ENCODE measurements at regions not wholly inside any gene's neighbourhood (a gene's known extent, or its start where the extent isn't known, plus 50 kb on each side); places are given as distances from the start of the nearest gene placed in this dataset.

GRCh38 chr2:196404276-196404675 is 232.9 kb upstream of the STK17B start:
- Histone ChIP-seq H3K27ac (ENCODE audit: low read depth, low read length) (no peak overlapping the region), H3K9me3 (ENCODE audit: control insufficient read depth in 1 of 2, low read length in 2 of 2) (no peaks in the 10 kb centered on the region), H3K36me3 (ENCODE audit: control insufficient read depth in 1 of 2, insufficient read depth in 2 of 2, low read length in 2 of 2) (no peaks in the 10 kb centered on the region), H3K9ac (ENCODE audit: low read depth in 1 of 2, low read length in 2 of 2) (no peak overlapping the region), H3K4me1 (ENCODE audit: control insufficient read depth in 1 of 2, insufficient read depth in 2 of 2, low read length in 2 of 2) (no peaks in the 10 kb centered on the region), H3K27me3 (ENCODE audit: control insufficient read depth in 1 of 2, insufficient read depth in 2 of 2, low read length in 2 of 2) (no peaks in the 10 kb centered on the region), H3K4me3 (ENCODE audit: low read depth in 1 of 2, low read length in 2 of 2) (no peak overlapping the region)

DNA sequence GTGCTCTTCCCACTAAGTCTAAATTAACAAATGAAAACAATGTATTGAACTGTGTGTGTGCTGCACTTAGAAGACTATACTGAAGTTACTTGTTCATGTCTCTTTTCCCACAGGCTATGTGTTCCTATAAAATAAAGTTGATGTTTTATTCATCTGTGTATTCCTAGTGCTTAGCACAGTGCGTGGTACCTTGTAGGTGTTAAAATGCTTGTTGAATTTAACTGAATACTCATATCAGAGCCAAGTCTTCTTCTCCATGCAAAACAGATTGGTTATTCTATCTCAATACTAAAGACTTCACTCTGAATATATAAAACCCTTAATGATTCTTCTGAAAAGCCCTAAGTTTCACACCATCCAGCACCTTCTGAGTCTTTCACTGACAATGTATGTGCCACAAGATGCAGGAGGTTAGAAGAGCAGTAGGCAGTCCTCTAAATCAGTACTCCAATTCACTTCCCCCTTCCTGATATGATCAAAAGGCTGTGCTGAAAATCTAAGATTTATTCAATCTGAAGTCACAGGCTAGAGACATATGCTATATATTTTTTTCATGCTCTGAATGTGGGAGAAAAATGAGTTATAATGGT is 231.7 kb upstream of the CCDC150 start:
- H3K4me3 ChIP-seq (ENCODE audit: low read depth in 1 of 2, low read length in 2 of 2) = no peak overlapping the region
- no peaks in the 10 kb centered on the region for H3K4me1 ChIP-seq (ENCODE audit: control insufficient read depth in 1 of 2, insufficient read depth in 2 of 2, low read length in 2 of 2)
- H3K9ac ChIP-seq (ENCODE audit: low read depth in 1 of 2, low read length in 2 of 2) = no peak overlapping the region
- H3K27ac ChIP-seq (ENCODE audit: low read depth, low read length) = no peak overlapping the region
- no peaks in the 10 kb centered on the region for H3K27me3 ChIP-seq (ENCODE audit: control insufficient read depth in 1 of 2, insufficient read depth in 2 of 2, low read length in 2 of 2)
- H3K9me3 ChIP-seq (ENCODE audit: control insufficient read depth in 1 of 2, low read length in 2 of 2) = no peaks in the 10 kb centered on the region
- H3K36me3 ChIP-seq (ENCODE audit: control insufficient read depth in 1 of 2, insufficient read depth in 2 of 2, low read length in 2 of 2) = no peaks in the 10 kb centered on the region

DNA sequence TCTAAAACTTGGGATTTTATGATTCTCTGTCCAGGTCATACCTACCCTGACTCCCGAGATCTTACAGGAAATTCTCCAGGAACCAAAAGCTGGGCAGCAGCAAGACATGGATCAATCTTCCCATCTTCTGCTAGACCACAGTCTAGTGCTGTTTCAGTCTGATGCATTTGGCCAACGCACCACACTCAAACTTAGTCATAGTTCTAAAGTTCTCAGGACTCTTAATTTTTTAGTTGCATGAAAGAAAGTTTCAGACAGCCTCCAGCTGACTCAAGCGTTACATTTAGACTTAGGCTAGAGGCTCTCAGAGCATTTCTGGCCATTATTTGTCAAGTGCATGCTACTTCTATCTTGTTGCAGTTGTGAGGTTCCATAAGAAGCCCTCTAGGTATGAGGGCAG is 230.1 kb upstream of the CCDC150 start:
- Histone ChIP-seq H3K36me3 (ENCODE audit: control insufficient read depth in 1 of 2, insufficient read depth in 2 of 2, low read length in 2 of 2) (no peaks in the 10 kb centered on the region), H3K4me1 (ENCODE audit: control insufficient read depth in 1 of 2, insufficient read depth in 2 of 2, low read length in 2 of 2) (no peaks in the 10 kb centered on the region), H3K27me3 (ENCODE audit: control insufficient read depth in 1 of 2, insufficient read depth in 2 of 2, low read length in 2 of 2) (no peaks in the 10 kb centered on the region), H3K9me3 (ENCODE audit: control insufficient read depth in 1 of 2, low read length in 2 of 2) (no peaks in the 10 kb centered on the region), H3K9ac (ENCODE audit: low read depth in 1 of 2, low read length in 2 of 2) (no peak overlapping the region), H3K27ac (ENCODE audit: low read depth, low read length) (no peak overlapping the region), H3K4me3 (ENCODE audit: low read depth in 1 of 2, low read length in 2 of 2) (no peak overlapping the region)

GRCh38 chr2:196410008-196410407 is 229.5 kb upstream of the CCDC150 start:
- Histone ChIP-seq H3K9me3 (ENCODE audit: control insufficient read depth in 1 of 2, low read length in 2 of 2) (no peaks in the 10 kb centered on the region), H3K4me3 (ENCODE audit: low read depth in 1 of 2, low read length in 2 of 2) (no peak overlapping the region), H3K27ac (ENCODE audit: low read depth, low read length) (no peak overlapping the region), H3K36me3 (ENCODE audit: control insufficient read depth in 1 of 2, insufficient read depth in 2 of 2, low read length in 2 of 2) (no peaks in the 10 kb centered on the region), H3K9ac (ENCODE audit: low read depth in 1 of 2, low read length in 2 of 2) (no peak overlapping the region), H3K4me1 (ENCODE audit: control insufficient read depth in 1 of 2, insufficient read depth in 2 of 2, low read length in 2 of 2) (no peaks in the 10 kb centered on the region), H3K27me3 (ENCODE audit: control insufficient read depth in 1 of 2, insufficient read depth in 2 of 2, low read length in 2 of 2) (no peaks in the 10 kb centered on the region)

DNA sequence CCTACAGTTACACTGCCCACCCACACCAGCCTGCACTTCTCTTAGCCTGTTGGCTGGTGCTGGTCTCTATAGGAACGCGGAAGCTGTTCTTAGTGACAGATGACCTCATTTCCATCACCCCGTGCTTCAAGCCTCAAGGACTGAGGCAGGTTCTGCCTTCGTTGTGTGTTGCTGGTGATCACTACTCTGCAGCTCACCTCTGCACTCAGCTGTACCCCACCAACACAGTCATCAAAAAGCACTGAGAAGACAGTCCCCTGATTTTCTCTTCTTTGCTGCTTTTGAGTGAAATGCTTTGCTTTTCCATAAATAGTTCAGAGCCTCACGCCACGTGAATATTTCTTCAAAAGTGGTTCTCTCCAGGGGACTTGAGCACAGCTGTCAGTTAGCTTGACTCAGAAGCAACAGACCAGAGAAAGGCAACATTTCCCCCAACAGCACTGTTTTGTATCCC is 225.7 kb upstream of the CCDC150 start:
- H3K9ac ChIP-seq (ENCODE audit: low read depth in 1 of 2, low read length in 2 of 2) = no peak overlapping the region
- no peak overlapping the region for H3K4me3 ChIP-seq (ENCODE audit: low read depth in 1 of 2, low read length in 2 of 2)
- no peaks in the 10 kb centered on the region for H3K36me3 ChIP-seq (ENCODE audit: control insufficient read depth in 1 of 2, insufficient read depth in 2 of 2, low read length in 2 of 2)
- no peaks in the 10 kb centered on the region for H3K4me1 ChIP-seq (ENCODE audit: control insufficient read depth in 1 of 2, insufficient read depth in 2 of 2, low read length in 2 of 2)
- no peaks in the 10 kb centered on the region for H3K9me3 ChIP-seq (ENCODE audit: control insufficient read depth in 1 of 2, low read length in 2 of 2)
- H3K27ac ChIP-seq (ENCODE audit: low read depth, low read length) = no peak overlapping the region
- no peaks in the 10 kb centered on the region for H3K27me3 ChIP-seq (ENCODE audit: control insufficient read depth in 1 of 2, insufficient read depth in 2 of 2, low read length in 2 of 2)

GRCh38 chr2:196415384-196415783 is 224.1 kb upstream of the CCDC150 start:
- H3K9me3 ChIP-seq (ENCODE audit: control insufficient read depth in 1 of 2, low read length in 2 of 2) = no peaks in the 10 kb centered on the region
- H3K27ac ChIP-seq (ENCODE audit: low read depth, low read length) = no peak overlapping the region
- H3K36me3 ChIP-seq (ENCODE audit: control insufficient read depth in 1 of 2, insufficient read depth in 2 of 2, low read length in 2 of 2) = no peaks in the 10 kb centered on the region
- H3K9ac ChIP-seq (ENCODE audit: low read depth in 1 of 2, low read length in 2 of 2) = no peak overlapping the region
- H3K27me3 ChIP-seq (ENCODE audit: control insufficient read depth in 1 of 2, insufficient read depth in 2 of 2, low read length in 2 of 2) = no peaks in the 10 kb centered on the region
- H3K4me1 ChIP-seq (ENCODE audit: control insufficient read depth in 1 of 2, insufficient read depth in 2 of 2, low read length in 2 of 2) = no peaks in the 10 kb centered on the region
- no peak overlapping the region for H3K4me3 ChIP-seq (ENCODE audit: low read depth in 1 of 2, low read length in 2 of 2)

GRCh38 chr2:196420143-196420542 is 219.4 kb upstream of the CCDC150 start:
- H3K4me1 ChIP-seq (ENCODE audit: control insufficient read depth in 1 of 2, insufficient read depth in 2 of 2, low read length in 2 of 2) = no peaks in the 10 kb centered on the region
- no peak overlapping the region for H3K4me3 ChIP-seq (ENCODE audit: low read depth in 1 of 2, low read length in 2 of 2)
- H3K9me3 ChIP-seq (ENCODE audit: control insufficient read depth in 1 of 2, low read length in 2 of 2) = no peaks in the 10 kb centered on the region
- no peaks in the 10 kb centered on the region for H3K36me3 ChIP-seq (ENCODE audit: control insufficient read depth in 1 of 2, insufficient read depth in 2 of 2, low read length in 2 of 2)
- H3K27ac ChIP-seq (ENCODE audit: low read depth, low read length) = no peak overlapping the region
- no peaks in the 10 kb centered on the region for H3K27me3 ChIP-seq (ENCODE audit: control insufficient read depth in 1 of 2, insufficient read depth in 2 of 2, low read length in 2 of 2)
- H3K9ac ChIP-seq (ENCODE audit: low read depth in 1 of 2, low read length in 2 of 2) = no peak overlapping the region

DNA sequence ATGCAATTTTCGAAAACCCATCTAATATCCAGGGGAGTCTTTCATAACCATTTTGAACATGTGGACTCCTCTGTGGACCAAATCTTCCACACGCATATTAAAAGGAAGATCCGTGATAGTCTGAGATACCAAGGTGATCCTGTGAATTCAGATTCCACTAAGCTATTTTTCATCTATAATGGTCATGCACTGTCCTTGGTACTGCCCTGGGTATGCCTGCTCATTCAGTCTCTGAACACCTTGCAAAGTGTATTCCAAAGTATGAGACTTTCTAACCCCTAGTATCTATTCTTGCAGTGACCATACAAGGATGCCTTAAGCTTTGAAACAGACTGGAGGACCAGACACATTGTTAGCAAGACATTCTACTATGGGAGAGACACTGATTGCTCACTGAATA is 217.6 kb upstream of the CCDC150 start:
- no peaks in the 10 kb centered on the region for H3K36me3 ChIP-seq (ENCODE audit: control insufficient read depth in 1 of 2, insufficient read depth in 2 of 2, low read length in 2 of 2)
- H3K27ac ChIP-seq (ENCODE audit: low read depth, low read length) = no peak overlapping the region
- H3K4me1 ChIP-seq (ENCODE audit: control insufficient read depth in 1 of 2, insufficient read depth in 2 of 2, low read length in 2 of 2) = no peaks in the 10 kb centered on the region
- no peaks in the 10 kb centered on the region for H3K9me3 ChIP-seq (ENCODE audit: control insufficient read depth in 1 of 2, low read length in 2 of 2)
- no peak overlapping the region for H3K9ac ChIP-seq (ENCODE audit: low read depth in 1 of 2, low read length in 2 of 2)
- no peaks in the 10 kb centered on the region for H3K27me3 ChIP-seq (ENCODE audit: control insufficient read depth in 1 of 2, insufficient read depth in 2 of 2, low read length in 2 of 2)
- H3K4me3 ChIP-seq (ENCODE audit: low read depth in 1 of 2, low read length in 2 of 2) = no peak overlapping the region

GRCh38 chr2:196422361-196422760 is 217.2 kb upstream of the CCDC150 start:
- Histone ChIP-seq H3K9me3 (ENCODE audit: control insufficient read depth in 1 of 2, low read length in 2 of 2) (no peaks in the 10 kb centered on the region), H3K36me3 (ENCODE audit: control insufficient read depth in 1 of 2, insufficient read depth in 2 of 2, low read length in 2 of 2) (no peaks in the 10 kb centered on the region), H3K27me3 (ENCODE audit: control insufficient read depth in 1 of 2, insufficient read depth in 2 of 2, low read length in 2 of 2) (no peaks in the 10 kb centered on the region), H3K9ac (ENCODE audit: low read depth in 1 of 2, low read length in 2 of 2) (no peak overlapping the region), H3K4me3 (ENCODE audit: low read depth in 1 of 2, low read length in 2 of 2) (no peak overlapping the region), H3K4me1 (ENCODE audit: control insufficient read depth in 1 of 2, insufficient read depth in 2 of 2, low read length in 2 of 2) (no peaks in the 10 kb centered on the region), H3K27ac (ENCODE audit: low read depth, low read length) (no peak overlapping the region)

- Histone ChIP-seq H3K27ac (ENCODE audit: low read depth, low read length) (no peak overlapping the region), H3K36me3 (ENCODE audit: control insufficient read depth in 1 of 2, insufficient read depth in 2 of 2, low read length in 2 of 2) (no peaks in the 10 kb centered on the region), H3K4me1 (ENCODE audit: control insufficient read depth in 1 of 2, insufficient read depth in 2 of 2, low read length in 2 of 2) (no peaks in the 10 kb centered on the region), H3K9me3 (ENCODE audit: control insufficient read depth in 1 of 2, low read length in 2 of 2) (no peaks in the 10 kb centered on the region), H3K4me3 (ENCODE audit: low read depth in 1 of 2, low read length in 2 of 2) (no peak overlapping the region), H3K9ac (ENCODE audit: low read depth in 1 of 2, low read length in 2 of 2) (no peak overlapping the region), H3K27me3 (ENCODE audit: control insufficient read depth in 1 of 2, insufficient read depth in 2 of 2, low read length in 2 of 2) (no peaks in the 10 kb centered on the region)
Measured at GRCh38 chr2:196426122-196426521, 213.4 kb upstream of the CCDC150 start.
